IMR-90 (cell line): ENCODE measurements at regions not wholly inside any gene's neighbourhood (a gene's known extent, or its start where the extent isn't known, plus 50 kb on each side); places are given as distances from the start of the nearest gene placed in this dataset.

Experiments
- BHLHE40 ChIP-seq: fragments of 150-350 bp; IDR thresholded peaks from 2 replicates; pipeline ENCODE4 v1.6.1; 2016; ENCODE audit warnings: mild to moderate bottlenecking, low read depth, low read length
- CEBPB ChIP-seq: IDR thresholded peaks from 2 replicates; pipeline ENCODE4 v1.6.1; 2012; ENCODE audit warnings: low read depth, low read length, improper control_type of control experiment
- CHD1 ChIP-seq: IDR thresholded peaks from 2 replicates; pipeline ENCODE4 v1.6.1; 2012; ENCODE audit warnings: low read depth, low read length, improper control_type of control experiment
- MAFK ChIP-seq: IDR thresholded peaks from 2 replicates; pipeline ENCODE4 v1.6.1; 2012; ENCODE audit warnings: low read depth, low read length, improper control_type of control experiment
- POLR2A ChIP-seq: IDR thresholded peaks from 2 replicates; pipeline ENCODE4 v1.6.1; 2012; ENCODE audit warnings: mild to moderate bottlenecking, low read depth, low read length
- RFX5 ChIP-seq: IDR thresholded peaks from 2 replicates; pipeline ENCODE4 v1.8.0; 2012; ENCODE audit warnings: low read depth, mild to moderate bottlenecking, low read length, moderate library complexity
- SMC3 ChIP-seq: fragments of 150-350 bp; IDR thresholded peaks from 2 replicates; pipeline ENCODE4 v1.6.1; 2016; ENCODE audit warnings: low read depth, mild to moderate bottlenecking, antibody characterized with exemption, low read length, moderate library complexity
- USF2 ChIP-seq: fragments of 150-350 bp; IDR thresholded peaks from 2 replicates; pipeline ENCODE4 v1.6.1; 2017; ENCODE audit warnings: mild to moderate bottlenecking, antibody characterized with exemption, low read length, low read depth
- TF ChIP-seq, protein P1 (sequence below): conservative IDR thresholded peaks from 2 replicates; pipeline ENCODE4 v1.5.1; 2012; ENCODE audit warnings: mild to moderate bottlenecking, low read depth, low read length, improper control_type of control experiment
- TF ChIP-seq, protein P2 (sequence below): fragments of 150-350 bp; IDR thresholded peaks from 2 replicates; pipeline ENCODE4 v1.6.1; 2016; ENCODE audit warnings: low read depth, mild to moderate bottlenecking, low read length, moderate library complexity, borderline replicate concordance

DNA sequence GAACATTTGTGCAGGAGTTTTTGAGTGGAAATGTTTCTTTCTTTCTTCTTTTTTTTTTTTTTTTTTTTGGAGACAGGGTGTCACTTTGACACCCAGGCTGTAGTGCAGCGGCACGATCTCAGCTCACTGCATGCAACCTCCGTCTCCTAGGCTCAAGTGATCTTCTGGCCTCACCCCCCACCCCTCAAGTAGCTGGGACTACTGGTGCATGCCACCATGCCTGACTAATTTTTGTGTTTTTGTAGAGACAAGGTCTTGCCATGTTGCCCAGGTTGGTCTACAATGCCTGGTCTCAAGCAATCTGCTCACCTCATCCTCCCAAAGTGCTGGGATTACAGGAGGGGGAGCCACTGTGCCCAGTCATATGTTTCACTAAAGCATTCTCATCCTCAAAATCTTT is 69.2 kb upstream of the BCAT1 start:
- TF ChIP-seq POLR2A (no peak), RFX5 (no peak), USF2 (no peak), SMC3 (no peak), BHLHE40 (no peak), CEBPB (no peak), MAFK (no peak), CHD1 (no peak)
- TF ChIP-seq, protein P1, sequence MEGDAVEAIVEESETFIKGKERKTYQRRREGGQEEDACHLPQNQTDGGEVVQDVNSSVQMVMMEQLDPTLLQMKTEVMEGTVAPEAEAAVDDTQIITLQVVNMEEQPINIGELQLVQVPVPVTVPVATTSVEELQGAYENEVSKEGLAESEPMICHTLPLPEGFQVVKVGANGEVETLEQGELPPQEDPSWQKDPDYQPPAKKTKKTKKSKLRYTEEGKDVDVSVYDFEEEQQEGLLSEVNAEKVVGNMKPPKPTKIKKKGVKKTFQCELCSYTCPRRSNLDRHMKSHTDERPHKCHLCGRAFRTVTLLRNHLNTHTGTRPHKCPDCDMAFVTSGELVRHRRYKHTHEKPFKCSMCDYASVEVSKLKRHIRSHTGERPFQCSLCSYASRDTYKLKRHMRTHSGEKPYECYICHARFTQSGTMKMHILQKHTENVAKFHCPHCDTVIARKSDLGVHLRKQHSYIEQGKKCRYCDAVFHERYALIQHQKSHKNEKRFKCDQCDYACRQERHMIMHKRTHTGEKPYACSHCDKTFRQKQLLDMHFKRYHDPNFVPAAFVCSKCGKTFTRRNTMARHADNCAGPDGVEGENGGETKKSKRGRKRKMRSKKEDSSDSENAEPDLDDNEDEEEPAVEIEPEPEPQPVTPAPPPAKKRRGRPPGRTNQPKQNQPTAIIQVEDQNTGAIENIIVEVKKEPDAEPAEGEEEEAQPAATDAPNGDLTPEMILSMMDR: no peak
- TF ChIP-seq, protein P2, sequence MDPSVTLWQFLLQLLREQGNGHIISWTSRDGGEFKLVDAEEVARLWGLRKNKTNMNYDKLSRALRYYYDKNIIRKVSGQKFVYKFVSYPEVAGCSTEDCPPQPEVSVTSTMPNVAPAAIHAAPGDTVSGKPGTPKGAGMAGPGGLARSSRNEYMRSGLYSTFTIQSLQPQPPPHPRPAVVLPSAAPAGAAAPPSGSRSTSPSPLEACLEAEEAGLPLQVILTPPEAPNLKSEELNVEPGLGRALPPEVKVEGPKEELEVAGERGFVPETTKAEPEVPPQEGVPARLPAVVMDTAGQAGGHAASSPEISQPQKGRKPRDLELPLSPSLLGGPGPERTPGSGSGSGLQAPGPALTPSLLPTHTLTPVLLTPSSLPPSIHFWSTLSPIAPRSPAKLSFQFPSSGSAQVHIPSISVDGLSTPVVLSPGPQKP: no peak
